Activated naive CD4-positive, alpha-beta T cell treated with anti-CD3 and anti-CD28 coated beads for 36 hours (primary cell): ENCODE measurements at regions not wholly inside any gene's neighbourhood (a gene's known extent, or its start where the extent isn't known, plus 50 kb on each side); places are given as distances from the start of the nearest gene placed in this dataset.

Experiments
- CTCF ChIA-PET: fragments of 350-600 bp; sonication (Branson Sonifier 250); formaldehyde crosslinking; loops from one replicate; lab custom pipeline; 2021; ENCODE audit warnings: antibody characterized with exemption; lab: Charles Lee
- DNase-seq: peaks from one replicate; pipeline ENCODE4 v3.0.0-alpha.2; 2020
- H3K27ac Mint-ChIP-seq: one replicate; pipeline ENCODE4 v1.8.0; 2021; ENCODE audit warnings: mild to moderate bottlenecking, mixed read lengths
- H3K27me3 Mint-ChIP-seq: one replicate; pipeline ENCODE4 v1.8.0; 2021; ENCODE audit warnings: low read depth, mixed read lengths
- H3K36me3 Mint-ChIP-seq: one replicate; pipeline ENCODE4 v1.8.0; 2021; ENCODE audit warnings: low read depth, mixed read lengths
- H3K4me1 Mint-ChIP-seq: one replicate; pipeline ENCODE4 v1.8.0; 2021; ENCODE audit warnings: low read depth, mixed read lengths
- H3K4me3 Mint-ChIP-seq: one replicate; pipeline ENCODE4 v1.8.0; 2021; ENCODE audit warnings: mild to moderate bottlenecking, moderate library complexity, mixed read lengths
- H3K9me3 Mint-ChIP-seq: one replicate; pipeline ENCODE4 v1.8.0; 2021; ENCODE audit warnings: mixed read lengths
- intact Hi-C: fragments of 100-400 bp; cut with micrococcal nuclease; formaldehyde crosslinking; loops from one replicate; pipeline ENCODE4 v1.15.1; 2023

DNA sequence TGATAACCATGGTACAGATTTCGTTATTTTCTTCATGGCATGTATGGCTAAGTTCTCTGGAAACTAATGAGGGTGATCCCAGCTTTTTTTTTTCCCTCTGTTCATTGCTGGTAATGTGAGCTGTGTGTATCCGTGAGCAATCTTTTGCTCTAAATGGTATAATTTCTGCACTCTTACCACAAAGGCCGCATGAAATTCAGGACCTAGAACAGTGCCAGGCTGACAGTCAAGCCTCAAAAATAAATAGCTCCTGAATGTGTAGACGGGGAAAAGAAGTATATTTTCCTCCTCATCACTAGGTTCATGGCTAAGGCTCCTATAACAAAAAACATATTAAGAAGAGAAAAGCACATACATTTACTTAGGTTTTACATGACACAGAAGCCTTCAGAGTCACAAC is 140.2 kb upstream of the RMST start:
- no peaks in the 10 kb centered on the region for H3K36me3 Mint-ChIP-seq
- H3K27ac Mint-ChIP-seq: no peak overlapping the region
- H3K4me1 Mint-ChIP-seq: no peaks in the 10 kb centered on the region
- intact Hi-C loops: no loop called here
- no peak for DNase-seq
- CTCF ChIA-PET: no interaction called here
- no peaks in the 10 kb centered on the region for H3K9me3 Mint-ChIP-seq
- peaks cover 16% of the 10 kb centered on the region for H3K27me3 Mint-ChIP-seq
- no peak overlapping the region for H3K4me3 Mint-ChIP-seq

GRCh38 chr12:97323154-97323553 is 139.4 kb upstream of the RMST start:
- H3K27ac Mint-ChIP-seq: no peak overlapping the region
- CTCF ChIA-PET: no interaction called here
- no peak for DNase-seq
- H3K9me3 Mint-ChIP-seq: no peaks in the 10 kb centered on the region
- H3K36me3 Mint-ChIP-seq: no peaks in the 10 kb centered on the region
- H3K4me3 Mint-ChIP-seq: no peak overlapping the region
- peaks cover 18% of the 10 kb centered on the region for H3K27me3 Mint-ChIP-seq
- intact Hi-C loops: no loop called here
- H3K4me1 Mint-ChIP-seq: no peaks in the 10 kb centered on the region

DNA sequence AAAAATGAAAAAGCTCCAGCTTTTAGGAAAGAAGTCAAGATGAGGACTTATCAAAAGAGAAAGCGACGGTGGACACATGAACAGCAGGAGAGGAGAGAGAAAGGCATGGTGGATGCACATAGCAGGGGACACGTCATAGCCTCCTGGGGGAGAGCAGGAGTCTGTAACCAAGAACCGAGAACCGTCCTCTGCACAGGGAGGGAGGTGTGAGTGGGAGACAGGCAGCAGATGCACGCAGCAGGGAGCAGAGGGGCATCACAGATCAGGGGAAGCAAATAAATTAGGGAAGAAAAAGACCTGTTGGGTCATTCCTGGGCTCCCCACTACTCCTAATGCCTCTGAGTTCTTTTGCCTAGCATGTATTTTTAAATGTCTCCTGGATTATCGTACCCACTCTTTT is 138.1 kb upstream of the RMST start:
- DNase-seq: no peak
- Mint-ChIP-seq H3K36me3 (no peaks in the 10 kb centered on the region), H3K27ac (no peak overlapping the region), H3K27me3 (peaks cover 24% of the 10 kb centered on the region), H3K4me3 (no peak overlapping the region), H3K9me3 (no peaks in the 10 kb centered on the region), H3K4me1 (no peaks in the 10 kb centered on the region)
- intact Hi-C loops: no loop called here
- CTCF ChIA-PET: interaction anchor here (0.7 kb wide), 1 partner anchor 55 kb away, joined by 3 read pairs; no protein-coding TSS in a partner anchor

DNA sequence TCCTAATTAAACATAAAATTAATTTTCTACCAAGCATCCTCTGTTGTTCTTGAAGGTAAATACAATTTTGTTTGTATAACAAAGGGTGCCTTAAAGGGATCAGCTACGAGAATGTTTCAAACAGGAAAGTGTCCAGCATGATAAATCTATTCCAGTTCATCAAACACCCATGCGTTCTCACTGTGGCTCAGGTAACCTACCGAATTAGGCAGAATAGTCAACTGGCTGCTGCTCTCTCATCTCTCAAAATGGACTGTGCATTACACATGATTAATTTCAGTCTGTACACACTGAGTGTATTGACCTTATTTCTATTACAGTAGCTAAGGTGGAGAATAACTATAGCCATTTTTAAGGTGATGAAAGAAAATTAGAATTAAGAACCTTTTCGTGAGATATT is 127.5 kb upstream of the RMST start:
- Mint-ChIP-seq H3K4me3 (no peak overlapping the region), H3K9me3 (no peaks in the 10 kb centered on the region), H3K4me1 (peaks cover 2% of the 10 kb centered on the region), H3K27me3 (peaks cover 8% of the 10 kb centered on the region), H3K36me3 (no peaks in the 10 kb centered on the region), H3K27ac (no peak overlapping the region)
- CTCF ChIA-PET: no interaction called here
- intact Hi-C loops: no loop called here
- DNase-seq: no peak

DNA sequence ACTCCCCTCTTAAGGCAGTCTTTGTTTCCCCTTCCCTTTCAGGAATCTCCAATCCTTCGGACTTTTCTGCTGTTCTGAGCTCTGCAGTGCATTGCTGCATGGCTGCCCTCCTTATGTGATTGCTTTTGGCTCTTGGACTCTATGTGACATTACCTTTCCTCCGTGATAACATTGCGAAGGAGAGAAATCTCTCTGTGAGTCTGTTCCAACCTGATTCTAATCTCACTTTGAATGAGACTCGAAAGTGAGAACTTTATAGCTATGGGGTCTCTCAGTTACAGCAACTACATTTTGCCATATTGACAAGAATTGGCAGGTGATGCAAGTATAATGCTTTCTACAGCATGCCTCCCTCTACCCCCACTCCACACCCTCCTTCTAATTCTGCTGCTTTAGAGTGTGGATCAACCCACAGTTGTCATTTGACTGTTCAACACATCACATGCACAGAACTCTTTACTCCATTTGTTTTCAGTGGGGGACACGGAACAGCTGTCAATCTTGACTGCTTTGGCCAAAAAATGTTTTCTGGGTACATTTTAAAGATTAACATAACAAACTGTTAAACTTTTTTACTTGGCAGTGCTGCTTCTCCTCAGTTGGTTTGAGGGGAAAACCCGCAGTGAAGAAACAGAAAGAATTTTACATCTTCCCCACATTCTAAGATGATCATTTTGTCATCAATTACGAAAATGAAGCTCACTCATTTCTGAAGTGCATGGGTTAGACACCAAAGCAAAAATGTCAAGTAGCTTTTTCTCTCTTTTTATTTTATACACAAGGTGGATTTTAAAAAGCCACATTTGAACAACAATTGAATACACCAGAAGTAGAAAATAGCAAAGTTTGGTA is 125.5 kb upstream of the RMST start:
- CTCF ChIA-PET: no interaction called here
- DNase-seq: peak; percentile 3
- Mint-ChIP-seq H3K27me3 (peaks cover 8% of the 10 kb centered on the region), H3K4me3 (no peak overlapping the region), H3K4me1 (peaks cover 2% of the 10 kb centered on the region), H3K36me3 (no peaks in the 10 kb centered on the region), H3K9me3 (no peaks in the 10 kb centered on the region), H3K27ac (no peak overlapping the region)
- intact Hi-C loops: no loop called here

DNA sequence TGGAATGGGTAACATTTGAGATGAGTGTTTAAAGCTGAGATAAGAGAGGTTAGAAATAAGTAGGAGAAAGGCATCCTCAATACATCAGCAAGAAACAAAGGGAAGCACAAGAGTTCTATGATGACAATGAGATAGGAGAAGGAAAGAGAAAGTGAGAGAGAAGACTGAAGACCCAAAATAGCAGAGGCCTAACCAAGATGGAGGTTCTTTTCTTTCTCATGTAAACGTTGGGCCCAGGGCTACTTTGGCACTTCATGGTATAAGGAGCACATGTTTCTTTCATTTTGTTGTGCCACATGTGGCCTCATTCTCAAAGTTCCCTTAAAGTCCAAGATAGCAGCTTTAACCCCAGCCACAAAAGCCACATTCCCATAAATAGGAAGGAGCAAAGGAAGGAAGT is 120.5 kb upstream of the RMST start:
- Mint-ChIP-seq H3K27me3 (peaks cover 11% of the 10 kb centered on the region), H3K4me3 (no peak overlapping the region), H3K36me3 (no peaks in the 10 kb centered on the region), H3K4me1 (no peaks in the 10 kb centered on the region), H3K27ac (no peak overlapping the region), H3K9me3 (no peaks in the 10 kb centered on the region)
- CTCF ChIA-PET: no interaction called here
- no peak for DNase-seq
- intact Hi-C loops: no loop called here

DNA sequence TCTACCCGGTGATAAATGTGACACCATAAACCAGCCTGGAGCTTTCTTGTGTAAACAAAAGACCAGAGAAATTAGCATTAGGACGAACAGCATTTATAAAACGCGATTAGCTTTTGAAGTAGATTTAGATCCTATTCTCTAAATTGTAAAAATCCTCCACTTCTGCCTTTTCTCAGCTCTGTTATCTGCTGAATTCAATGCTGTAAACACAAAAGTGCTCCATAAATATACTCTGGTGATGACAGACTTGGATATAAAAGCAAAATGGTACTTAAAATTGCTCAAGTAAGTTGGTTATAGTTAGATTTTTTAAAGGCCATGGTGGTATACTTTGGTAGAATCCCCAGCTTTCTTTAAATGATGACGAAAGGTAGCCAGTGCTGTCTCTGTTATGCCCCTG is 114.6 kb upstream of the RMST start:
- no peak overlapping the region for H3K4me3 Mint-ChIP-seq
- DNase-seq: no peak
- H3K9me3 Mint-ChIP-seq: peaks cover 4% of the 10 kb centered on the region
- no peak overlapping the region for H3K27ac Mint-ChIP-seq
- intact Hi-C loops: no loop called here
- peaks cover 10% of the 10 kb centered on the region for H3K27me3 Mint-ChIP-seq
- CTCF ChIA-PET: no interaction called here
- no peaks in the 10 kb centered on the region for H3K4me1 Mint-ChIP-seq
- no peaks in the 10 kb centered on the region for H3K36me3 Mint-ChIP-seq

DNA sequence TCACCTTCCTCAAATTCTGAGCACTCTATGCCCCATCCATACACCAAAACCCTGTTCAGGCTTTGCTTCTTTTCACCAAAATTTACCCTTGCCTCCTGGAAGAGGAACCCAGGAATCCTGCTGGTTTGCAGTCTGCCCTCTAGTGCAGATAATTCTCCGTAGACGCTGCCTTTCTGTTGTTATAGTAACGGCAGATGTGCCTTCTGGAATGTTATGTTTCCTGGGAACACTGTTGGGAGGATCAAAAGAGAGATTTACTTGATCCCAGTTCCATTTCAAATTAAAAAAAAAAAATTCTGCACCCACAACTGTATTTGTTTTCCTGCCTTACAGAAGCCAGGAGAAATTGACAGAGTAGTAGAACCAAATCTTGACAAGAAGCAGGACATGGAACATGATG is 104.2 kb upstream of the RMST start:
- no peak overlapping the region for H3K4me3 Mint-ChIP-seq
- H3K4me1 Mint-ChIP-seq: no peaks in the 10 kb centered on the region
- DNase-seq: no peak
- H3K9me3 Mint-ChIP-seq: no peaks in the 10 kb centered on the region
- H3K27ac Mint-ChIP-seq: no peak overlapping the region
- peaks cover 11% of the 10 kb centered on the region for H3K27me3 Mint-ChIP-seq
- no peaks in the 10 kb centered on the region for H3K36me3 Mint-ChIP-seq
- CTCF ChIA-PET: no interaction called here
- intact Hi-C loops: no loop called here

- Mint-ChIP-seq H3K4me3 (no peak overlapping the region), H3K27me3 (peaks cover 16% of the 10 kb centered on the region), H3K4me1 (no peaks in the 10 kb centered on the region), H3K27ac (no peak overlapping the region), H3K36me3 (no peaks in the 10 kb centered on the region), H3K9me3 (no peaks in the 10 kb centered on the region)
- no peak for DNase-seq
- intact Hi-C loops: no loop called here
- CTCF ChIA-PET: no interaction called here
These were observed 103.4 kb upstream of the RMST start for GRCh38 chr12:97359021-97359690.

DNA sequence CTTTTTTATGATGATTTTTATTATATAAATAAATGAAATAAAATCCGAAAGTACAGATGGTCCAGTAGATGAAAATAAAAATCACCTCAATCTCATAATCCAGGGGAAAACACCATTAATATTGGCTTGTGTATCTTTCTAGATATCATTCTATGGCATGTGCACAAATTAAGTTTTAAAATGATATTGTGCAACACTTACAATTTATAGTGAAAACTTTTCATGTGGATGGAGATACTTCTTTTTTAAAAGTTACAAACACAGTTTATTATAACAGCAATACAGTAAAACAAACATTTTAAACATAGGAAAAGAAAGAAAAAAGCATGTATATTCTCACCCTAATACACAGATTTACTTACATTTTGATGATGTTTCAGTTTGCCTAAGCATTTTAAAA is 98.9 kb upstream of the RMST start:
- H3K4me3 Mint-ChIP-seq: no peak overlapping the region
- CTCF ChIA-PET: no interaction called here
- peaks cover 26% of the 10 kb centered on the region for H3K27me3 Mint-ChIP-seq

GRCh38 chr12:97368462-97369163 is 94.0 kb upstream of the RMST start:
- no peaks in the 10 kb centered on the region for H3K36me3 Mint-ChIP-seq
- CTCF ChIA-PET: no interaction called here
- no peaks in the 10 kb centered on the region for H3K4me1 Mint-ChIP-seq
- no peaks in the 10 kb centered on the region for H3K9me3 Mint-ChIP-seq
- intact Hi-C loops: no loop called here
- no peak overlapping the region for H3K27ac Mint-ChIP-seq
- DNase-seq: no peak
- peaks cover 15% of the 10 kb centered on the region for H3K27me3 Mint-ChIP-seq
- H3K4me3 Mint-ChIP-seq: no peak overlapping the region

More for the DNA sequence above, 98.9 kb upstream of the RMST start:
- H3K9me3 Mint-ChIP-seq: no peaks in the 10 kb centered on the region
- H3K4me1 Mint-ChIP-seq: no peaks in the 10 kb centered on the region
- intact Hi-C loops: no loop called here
- no peak overlapping the region for H3K27ac Mint-ChIP-seq
- no peak for DNase-seq
- H3K36me3 Mint-ChIP-seq: no peaks in the 10 kb centered on the region

DNA sequence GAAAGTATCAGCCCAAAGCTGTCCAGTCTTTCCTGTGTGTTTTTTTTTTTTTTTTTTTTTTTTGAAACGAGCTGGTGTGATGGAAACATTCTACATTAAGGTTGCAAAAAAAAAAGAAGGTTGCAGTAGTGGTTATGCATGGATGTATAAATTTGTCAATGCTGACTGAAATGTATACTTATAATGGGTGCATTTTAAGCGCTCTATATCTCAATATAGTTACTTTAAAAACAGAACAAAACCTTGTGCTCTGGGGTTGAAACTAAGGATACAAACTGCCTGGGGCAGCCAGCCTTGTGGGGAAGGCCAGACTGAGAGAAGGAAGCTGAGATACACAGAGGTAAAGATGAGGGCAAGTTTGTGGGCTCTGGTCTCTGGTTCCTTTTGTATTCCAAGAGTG is 87.3 kb upstream of the RMST start:
- Mint-ChIP-seq H3K4me3 (no peak overlapping the region), H3K9me3 (no peaks in the 10 kb centered on the region), H3K27me3 (peaks cover 2% of the 10 kb centered on the region), H3K27ac (no peak overlapping the region), H3K4me1 (no peaks in the 10 kb centered on the region), H3K36me3 (no peaks in the 10 kb centered on the region)
- no peak for DNase-seq
- CTCF ChIA-PET: interaction anchor here (0.6 kb wide), 1 partner anchor 66 kb away, joined by 3 read pairs; no protein-coding TSS in a partner anchor
- intact Hi-C loops: no loop called here
